Vagina (tissue), 2 donors: ENCODE measurements at regions not wholly inside any gene's neighbourhood (a gene's known extent, or its start where the extent isn't known, plus 50 kb on each side); places are given as distances from the start of the nearest gene placed in this dataset.

ENCODE experiments used
- CTCF ChIP-seq, 3 experiments: fragments of 450-650 bp in 2 of 3; fragments of 200-600 bp in 1 of 3; sonication (generic) in 1 of 3; IDR thresholded peaks; one replicate each; pipeline ENCODE4 v1.5.1; 2017 to 2019; ENCODE audit warnings: antibody characterized with exemption in 3 of 3, mild to moderate bottlenecking in 2 of 3, moderate library complexity in 2 of 3
- POLR2AphosphoS5 ChIP-seq, 2 donors: sonication (generic); formaldehyde crosslinking; IDR thresholded peaks; one replicate each; pipeline ENCODE4 v1.9.0; 2017; ENCODE audit warnings: antibody characterized with exemption in 2 of 2, mild to moderate bottlenecking in 2 of 2, low read depth in 1 of 2; ENCODE audit not compliant: insufficient read depth in 1 of 2

GRCh38 chr18:29285471-29285870 lies 1108.5 kb upstream of the CDH2 start:
- TF ChIP-seq POLR2AphosphoS5 (IDR thresholded peaks at IDR 0.05; ENCODE audit: insufficient read depth in 1 of 2, low read depth in 1 of 2) = no peak
- no peak for TF ChIP-seq CTCF (IDR thresholded peaks at IDR 0.05)
